Activated naive CD4-positive, alpha-beta T cell treated with anti-CD3 and anti-CD28 coated beads for 36 hours (primary cell): ENCODE measurements at regions not wholly inside any gene's neighbourhood (a gene's known extent, or its start where the extent isn't known, plus 50 kb on each side); places are given as distances from the start of the nearest gene placed in this dataset.

Experiments used
- CTCF ChIA-PET: fragments of 350-600 bp; sonication (Branson Sonifier 250); formaldehyde crosslinking; loops from one replicate; lab custom pipeline; 2021; ENCODE audit warnings: antibody characterized with exemption; lab: Charles Lee
- DNase-seq: peaks from one replicate; pipeline ENCODE4 v3.0.0-alpha.2; 2020
- H3K27ac Mint-ChIP-seq: one replicate; pipeline ENCODE4 v1.8.0; 2021; ENCODE audit warnings: mild to moderate bottlenecking, mixed read lengths
- H3K27me3 Mint-ChIP-seq: one replicate; pipeline ENCODE4 v1.8.0; 2021; ENCODE audit warnings: low read depth, mixed read lengths
- H3K36me3 Mint-ChIP-seq: one replicate; pipeline ENCODE4 v1.8.0; 2021; ENCODE audit warnings: low read depth, mixed read lengths
- H3K4me1 Mint-ChIP-seq: one replicate; pipeline ENCODE4 v1.8.0; 2021; ENCODE audit warnings: low read depth, mixed read lengths
- H3K4me3 Mint-ChIP-seq: one replicate; pipeline ENCODE4 v1.8.0; 2021; ENCODE audit warnings: mild to moderate bottlenecking, moderate library complexity, mixed read lengths
- H3K9me3 Mint-ChIP-seq: one replicate; pipeline ENCODE4 v1.8.0; 2021; ENCODE audit warnings: mixed read lengths
- intact Hi-C: fragments of 100-400 bp; cut with micrococcal nuclease; formaldehyde crosslinking; loops from one replicate; pipeline ENCODE4 v1.15.1; 2023

- intact Hi-C loops: no loop called here
Measured at GRCh38 chr4:64516176-64516575, 106.9 kb upstream of the TECRL start.

DNA sequence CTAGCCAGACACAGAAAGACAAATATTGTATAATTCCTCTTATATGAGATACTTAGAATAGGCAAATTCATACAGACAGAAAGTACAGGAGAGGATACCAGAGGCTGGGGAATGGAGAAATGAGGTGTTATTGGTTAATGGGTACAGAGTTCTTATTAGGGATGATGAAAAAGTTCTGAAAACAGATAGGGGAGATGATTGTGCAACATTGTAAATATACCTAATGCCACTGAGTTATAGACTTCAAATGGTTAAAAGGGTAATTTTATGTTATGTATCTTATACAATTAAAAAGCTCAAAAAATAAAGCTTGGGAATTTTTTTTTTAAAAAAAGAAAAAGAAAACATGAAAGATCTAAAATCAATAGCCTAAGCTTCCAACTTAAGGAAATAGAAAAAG is 98.8 kb upstream of the TECRL start:
- no peaks in the 10 kb centered on the region for H3K27me3 Mint-ChIP-seq
- H3K27ac Mint-ChIP-seq: no peak overlapping the region
- no peaks in the 10 kb centered on the region for H3K4me1 Mint-ChIP-seq
- CTCF ChIA-PET: no interaction called here
- H3K9me3 Mint-ChIP-seq: peaks cover 4% of the 10 kb centered on the region
- no peaks in the 10 kb centered on the region for H3K36me3 Mint-ChIP-seq
- H3K4me3 Mint-ChIP-seq: no peak overlapping the region
- DNase-seq: no peak
- intact Hi-C loops: no loop called here

More at GRCh38 chr4:64516176-64516575, 106.9 kb upstream of the TECRL start:
- H3K36me3 Mint-ChIP-seq: no peaks in the 10 kb centered on the region
- peaks cover 2% of the 10 kb centered on the region for H3K9me3 Mint-ChIP-seq
- no peak overlapping the region for H3K4me3 Mint-ChIP-seq
- CTCF ChIA-PET: interaction anchor here (1.0 kb wide), 1 partner anchor 23 kb away, joined by 3 read pairs; no protein-coding TSS in a partner anchor
- H3K4me1 Mint-ChIP-seq: no peaks in the 10 kb centered on the region
- no peak overlapping the region for H3K27ac Mint-ChIP-seq
- no peak for DNase-seq
- no peaks in the 10 kb centered on the region for H3K27me3 Mint-ChIP-seq

GRCh38 chr4:64503945-64504675 is 94.9 kb upstream of the TECRL start:
- H3K4me3 Mint-ChIP-seq: no peak overlapping the region
- no peak overlapping the region for H3K27ac Mint-ChIP-seq
- intact Hi-C loops: no loop called here
- H3K36me3 Mint-ChIP-seq: no peaks in the 10 kb centered on the region
- H3K9me3 Mint-ChIP-seq: peaks cover 3% of the 10 kb centered on the region
- CTCF ChIA-PET: no interaction called here
- no peaks in the 10 kb centered on the region for H3K4me1 Mint-ChIP-seq
- H3K27me3 Mint-ChIP-seq: no peaks in the 10 kb centered on the region
- no peak for DNase-seq

DNA sequence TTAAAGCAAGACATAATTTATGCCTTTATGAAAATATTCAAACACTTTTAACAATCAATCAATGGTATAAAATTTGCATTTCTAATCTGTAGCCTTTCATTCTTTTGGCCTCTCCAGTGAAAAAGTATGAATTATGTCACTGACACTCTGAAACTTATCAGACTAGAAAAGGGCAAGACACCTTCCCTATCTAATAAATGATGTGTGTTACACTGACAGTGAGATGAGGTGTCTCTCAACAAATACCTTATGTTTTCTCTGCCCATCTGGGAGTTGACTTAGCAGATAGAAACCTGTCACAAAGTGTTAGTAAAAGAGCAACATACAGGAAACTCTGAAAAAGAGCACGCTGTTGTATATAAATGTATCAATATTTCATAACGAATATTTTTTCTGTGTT is 94.2 kb upstream of the TECRL start:
- Mint-ChIP-seq H3K4me3 (no peak overlapping the region), H3K4me1 (no peaks in the 10 kb centered on the region), H3K9me3 (peaks cover 3% of the 10 kb centered on the region), H3K27me3 (no peaks in the 10 kb centered on the region), H3K27ac (no peak overlapping the region), H3K36me3 (no peaks in the 10 kb centered on the region)
- intact Hi-C loops: no loop called here
- CTCF ChIA-PET: no interaction called here
- no peak for DNase-seq

DNA sequence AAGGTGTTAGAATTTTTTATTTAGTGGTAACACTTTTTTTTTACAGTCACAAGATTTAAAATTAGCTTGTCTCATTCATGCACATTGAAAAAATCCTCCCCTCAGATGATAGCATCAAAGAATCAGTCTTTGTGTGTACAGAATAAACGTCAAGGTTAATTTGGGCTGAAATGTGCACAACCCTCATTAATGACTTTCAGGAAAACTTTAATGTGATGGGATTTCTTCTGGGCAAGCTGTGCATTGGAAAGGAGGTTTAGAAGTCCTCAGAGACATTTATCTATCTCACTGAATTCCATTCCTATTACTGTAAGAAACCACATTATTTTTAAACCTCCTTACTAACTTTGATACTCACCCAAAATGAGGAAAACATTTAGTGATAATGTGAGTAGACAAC is 88.2 kb upstream of the TECRL start:
- intact Hi-C loops: no loop called here
- Mint-ChIP-seq H3K36me3 (no peaks in the 10 kb centered on the region), H3K4me3 (no peak overlapping the region), H3K4me1 (no peaks in the 10 kb centered on the region), H3K27ac (no peak overlapping the region), H3K9me3 (peaks cover 3% of the 10 kb centered on the region), H3K27me3 (no peaks in the 10 kb centered on the region)
- DNase-seq: no peak
- CTCF ChIA-PET: no interaction called here

GRCh38 chr4:64495946-64496345 is 86.7 kb upstream of the TECRL start:
- H3K27ac Mint-ChIP-seq: no peak overlapping the region
- no peak overlapping the region for H3K4me3 Mint-ChIP-seq
- no peaks in the 10 kb centered on the region for H3K4me1 Mint-ChIP-seq
- intact Hi-C loops: no loop called here
- H3K9me3 Mint-ChIP-seq: peaks cover 3% of the 10 kb centered on the region
- DNase-seq: no peak
- no peaks in the 10 kb centered on the region for H3K36me3 Mint-ChIP-seq
- H3K27me3 Mint-ChIP-seq: no peaks in the 10 kb centered on the region
- CTCF ChIA-PET: no interaction called here

GRCh38 chr4:64489628-64490027 is 80.4 kb upstream of the TECRL start:
- intact Hi-C loops: no loop called here
- CTCF ChIA-PET: no interaction called here
- Mint-ChIP-seq H3K9me3 (no peaks in the 10 kb centered on the region), H3K4me1 (no peaks in the 10 kb centered on the region), H3K27me3 (no peaks in the 10 kb centered on the region), H3K4me3 (no peak overlapping the region), H3K27ac (no peak overlapping the region), H3K36me3 (no peaks in the 10 kb centered on the region)
- DNase-seq: no peak

GRCh38 chr4:64479338-64479737 is 70.1 kb upstream of the TECRL start:
- peaks cover 2% of the 10 kb centered on the region for H3K9me3 Mint-ChIP-seq
- CTCF ChIA-PET: no interaction called here
- H3K4me3 Mint-ChIP-seq: no peak overlapping the region
- intact Hi-C loops: no loop called here
- H3K27ac Mint-ChIP-seq: no peak overlapping the region
- H3K36me3 Mint-ChIP-seq: no peaks in the 10 kb centered on the region
- no peaks in the 10 kb centered on the region for H3K27me3 Mint-ChIP-seq
- no peaks in the 10 kb centered on the region for H3K4me1 Mint-ChIP-seq
- no peak for DNase-seq

DNA sequence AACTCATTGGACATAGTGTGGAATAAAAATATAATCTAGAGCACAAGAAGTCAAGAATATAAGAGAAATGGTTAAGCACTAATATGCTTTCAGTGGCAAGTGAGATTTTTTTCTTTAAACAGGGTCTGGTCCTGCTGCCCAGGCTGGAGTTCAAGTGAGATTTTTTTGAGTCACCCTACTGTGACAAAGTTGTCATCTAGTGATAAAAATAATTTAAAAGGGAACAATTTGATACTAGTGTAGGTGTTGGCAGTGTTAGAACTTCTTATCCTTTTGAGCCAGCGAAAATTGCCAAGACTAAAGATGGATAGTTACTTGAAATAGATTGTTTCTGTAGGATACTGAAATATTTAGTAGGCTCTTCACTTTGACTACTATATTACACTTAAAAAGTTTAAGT is 67.9 kb upstream of the TECRL start:
- Mint-ChIP-seq H3K27me3 (no peaks in the 10 kb centered on the region), H3K4me3 (no peak overlapping the region), H3K9me3 (peaks cover 2% of the 10 kb centered on the region), H3K36me3 (no peaks in the 10 kb centered on the region), H3K4me1 (no peaks in the 10 kb centered on the region), H3K27ac (no peak overlapping the region)
- intact Hi-C loops: no loop called here
- no peak for DNase-seq
- CTCF ChIA-PET: no interaction called here

DNA sequence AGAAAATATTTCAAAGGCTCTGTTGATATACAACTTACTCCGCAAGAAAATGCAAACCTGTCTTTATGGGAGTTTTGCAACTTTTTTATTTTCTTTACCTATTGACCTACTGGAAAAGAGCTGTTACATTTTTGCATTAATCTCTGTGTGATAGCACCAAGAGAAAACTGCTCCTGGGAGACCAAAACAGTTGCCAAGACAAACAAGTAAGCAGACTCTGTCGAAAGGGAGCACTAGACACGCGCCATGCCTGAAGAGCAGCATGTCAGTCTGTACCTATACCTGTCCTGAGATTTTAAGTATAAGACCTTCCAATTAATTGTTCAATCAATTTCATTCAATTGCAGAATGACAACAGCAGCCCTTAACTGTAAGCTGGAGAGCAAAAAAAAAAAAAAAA is 56.0 kb upstream of the TECRL start:
- H3K27me3 Mint-ChIP-seq: no peaks in the 10 kb centered on the region
- CTCF ChIA-PET: no interaction called here
- no peak for DNase-seq
- H3K4me3 Mint-ChIP-seq: no peak overlapping the region
- H3K27ac Mint-ChIP-seq: no peak overlapping the region
- no peaks in the 10 kb centered on the region for H3K4me1 Mint-ChIP-seq
- peaks cover 4% of the 10 kb centered on the region for H3K9me3 Mint-ChIP-seq
- H3K36me3 Mint-ChIP-seq: no peaks in the 10 kb centered on the region
- intact Hi-C loops: no loop called here

DNA sequence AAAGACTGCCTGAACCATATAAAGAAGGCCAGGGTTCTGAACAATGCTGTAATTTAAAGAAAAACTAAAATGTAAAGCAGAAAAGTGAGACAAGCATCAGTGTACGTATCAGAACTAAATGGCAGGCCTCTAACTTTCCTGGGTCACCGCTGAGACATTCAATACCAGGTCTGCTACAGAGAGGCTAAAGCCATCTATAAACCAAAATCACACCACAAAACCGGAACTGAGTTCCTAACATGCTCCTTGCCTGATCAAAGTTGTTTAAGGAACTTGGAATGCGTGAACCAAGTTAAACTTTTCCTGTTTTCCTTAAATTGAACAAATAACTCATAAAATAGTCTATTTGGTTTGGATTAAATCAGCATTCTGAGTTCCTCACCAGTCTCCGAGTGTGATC is 55.3 kb upstream of the TECRL start:
- H3K27me3 Mint-ChIP-seq: no peaks in the 10 kb centered on the region
- H3K4me3 Mint-ChIP-seq: no peak overlapping the region
- intact Hi-C loops: no loop called here
- CTCF ChIA-PET: no interaction called here
- no peak for DNase-seq
- peaks cover 4% of the 10 kb centered on the region for H3K9me3 Mint-ChIP-seq
- H3K27ac Mint-ChIP-seq: no peak overlapping the region
- no peaks in the 10 kb centered on the region for H3K4me1 Mint-ChIP-seq
- no peaks in the 10 kb centered on the region for H3K36me3 Mint-ChIP-seq
